Adrenal gland (tissue), 9 donors: ENCODE measurements at regions not wholly inside any gene's neighbourhood (a gene's known extent, or its start where the extent isn't known, plus 50 kb on each side); places are given as distances from the start of the nearest gene placed in this dataset.

Experiments
- DNase-seq, 7 donors: peaks; one replicate each; pipeline ENCODE4 v3.0.0-alpha.2; 2019 to 2020
- H3K27ac ChIP-seq, 5 donors: fragments of 200-600 bp; sonication (generic) in 4 of 5; 1 replicate in 3 of 5; 2 replicates in 2 of 5; pipeline versions ENCODE4 v1.5.1 to v1.8.0; 2016 to 2020; ENCODE audit warnings: mild to moderate bottlenecking in 1 of 5
- H3K27me3 ChIP-seq: fragments of 200-600 bp; 2 replicates; pipeline ENCODE4 v1.8.0; 2021
- H3K36me3 ChIP-seq, 2 donors: fragments of 200-600 bp; replicated peaks in 1 of 2; 1 replicate in 1 of 2; 2 replicates in 1 of 2; pipeline versions ENCODE4 v1.5.1 to v1.8.0; 2018 to 2022
- H3K4me1 ChIP-seq, 2 donors: fragments of 200-600 bp; replicated peaks in 1 of 2; 1 replicate in 1 of 2; 2 replicates in 1 of 2; pipeline versions ENCODE4 v1.5.1 to v1.8.0; 2018 to 2021
- H3K4me3 ChIP-seq, 4 donors: fragments of 200-600 bp; sonication (generic) in 3 of 4; one replicate each; pipeline ENCODE4 v1.5.1; 2016 to 2018
- H3K9me3 ChIP-seq, 3 donors: fragments of 200-600 bp; sonication (generic) in 1 of 3; replicated peaks in 1 of 3; 1 replicate in 2 of 3; 2 replicates in 1 of 3; pipeline versions ENCODE4 v1.5.1 to v1.8.0; 2016 to 2021
- CTCF ChIP-seq, 6 experiments: fragments of 450-650 bp in 4 of 6; fragments of 200-600 bp in 2 of 6; sonication (generic) in 1 of 6; IDR thresholded peaks; 1 replicate in 5 of 6; 2 replicates in 1 of 6; pipeline versions ENCODE4 v1.5.1 to v1.8.0; 2016 to 2021; ENCODE audit warnings: antibody characterized with exemption in 6 of 6, mild to moderate bottlenecking in 2 of 6, moderate library complexity in 1 of 6
- POLR2A ChIP-seq, 2 donors: fragments of 450-650 bp; IDR thresholded peaks; one replicate each; pipeline ENCODE4 v1.6.1; 2017; ENCODE audit warnings: antibody characterized with exemption in 2 of 2, mild to moderate bottlenecking in 2 of 2, moderate library complexity in 1 of 2
- WGBS, 4 donors: extraction: QIAGEN DNeasy Blood & Tissue Kit in 2 of 4; methylation state at CpG; one replicate each; pipeline versions ENCODE4 v1.1.5 to v1.1.7; 2013 to 2017; 5-methylcytosine and 5-hydroxymethylcytosine counted together
- intact Hi-C, 2 donors: fragments of 100-400 bp; cut with DNase I; formaldehyde crosslinking; loops; one replicate each; pipeline versions ENCODE4 v1.14.1 to v1.15.0; 2022 to 2023
- donor health status: healthy with polysubstance abuse.
- donor health status: Bipolar disorder and iron deficiency.
- donor health status: DM: yes; HTN: yes; CAD: no.
- donor health status: DM: no; HTN: no; CAD: no.
- donor health status: DM: no; HTN: no; CAD: no.

- Histone ChIP-seq H3K9me3 (no peaks in the 10 kb centered on the region), H3K4me3 (no peak overlapping the region), H3K4me1 (no peaks in the 10 kb centered on the region), H3K36me3 (no peaks in the 10 kb centered on the region), H3K27me3 (no peaks in the 10 kb centered on the region), H3K27ac (no peak overlapping the region)
- no peak for TF ChIP-seq POLR2A (IDR thresholded peaks at IDR 0.05)
- no peak for TF ChIP-seq CTCF (IDR thresholded peaks at IDR 0.05)
- DNase-seq, result no peak
- WGBS, 4 donors, result 48 to 74% (median 60%) methylated on average over 4 of the region's 4 CpGs
- intact Hi-C loops, result no loop called here
These were observed 159.9 kb downstream of the TFAP2B start for GRCh38 chr6:50978380-50979170.

GRCh38 chr6:50979171-50979525, 160.5 kb downstream of the TFAP2B start:
- DNase-seq, result no peak
- Histone ChIP-seq H3K4me1 (no peaks in the 10 kb centered on the region), H3K27ac (no peak overlapping the region), H3K36me3 (no peaks in the 10 kb centered on the region), H3K4me3 (no peak overlapping the region), H3K9me3 (no peaks in the 10 kb centered on the region), H3K27me3 (no peaks in the 10 kb centered on the region)
- TF ChIP-seq CTCF (IDR thresholded peaks at IDR 0.05) (no peak), POLR2A (IDR thresholded peaks at IDR 0.05) (no peak)
- intact Hi-C loops, result no loop called here
- WGBS, 4 donors, result 32 to 57% (median 42%) methylated on average over 2 of the region's 2 CpGs

GRCh38 chr6:50984135-50984534, 165.5 kb downstream of the TFAP2B start:
- DNase-seq, result no peak
- Histone ChIP-seq H3K4me3 (no peak overlapping the region), H3K9me3 (no peaks in the 10 kb centered on the region), H3K27me3 (no peaks in the 10 kb centered on the region), H3K36me3 (no peaks in the 10 kb centered on the region), H3K27ac (no peak overlapping the region), H3K4me1 (no peaks in the 10 kb centered on the region)
- intact Hi-C loops, result no loop called here
- 67 to 78% (median 69%) methylated on average over 3 of the region's 3 CpGs for WGBS, 4 donors
- TF ChIP-seq CTCF (IDR thresholded peaks at IDR 0.05) (no peak), POLR2A (IDR thresholded peaks at IDR 0.05) (no peak)

- intact Hi-C loops, result no loop called here
- no peak for DNase-seq
- Histone ChIP-seq H3K36me3 (no peaks in the 10 kb centered on the region), H3K27ac (no peak overlapping the region), H3K9me3 (no peaks in the 10 kb centered on the region), H3K27me3 (no peaks in the 10 kb centered on the region), H3K4me1 (no peaks in the 10 kb centered on the region), H3K4me3 (no peak overlapping the region)
- TF ChIP-seq POLR2A (IDR thresholded peaks at IDR 0.05) (no peak), CTCF (IDR thresholded peaks at IDR 0.05) (no peak)
These were observed 167.6 kb downstream of the TFAP2B start for GRCh38 chr6:50986319-50986718.
